ENCODE measurements at regions not wholly inside any gene's neighbourhood (a gene's known extent, or its start where the extent isn't known, plus 50 kb on each side); places are given as distances from the start of the nearest gene placed in this dataset.

- TF ChIP-seq CTCF (IDR thresholded peaks at IDR 0.05) (no peak), SIN3A (IDR thresholded peaks at IDR 0.05; ENCODE audit: borderline replicate concordance, insufficient read depth, low read depth, low read length) (no peak), POLR2AphosphoS5 (IDR thresholded peaks at IDR 0.05; ENCODE audit: low read depth, low read length) (no peak), TCF7L2 (IDR thresholded peaks at IDR 0.05; ENCODE audit: low read depth, low read length) (no peak)
- TF ChIP-seq, protein P1, sequence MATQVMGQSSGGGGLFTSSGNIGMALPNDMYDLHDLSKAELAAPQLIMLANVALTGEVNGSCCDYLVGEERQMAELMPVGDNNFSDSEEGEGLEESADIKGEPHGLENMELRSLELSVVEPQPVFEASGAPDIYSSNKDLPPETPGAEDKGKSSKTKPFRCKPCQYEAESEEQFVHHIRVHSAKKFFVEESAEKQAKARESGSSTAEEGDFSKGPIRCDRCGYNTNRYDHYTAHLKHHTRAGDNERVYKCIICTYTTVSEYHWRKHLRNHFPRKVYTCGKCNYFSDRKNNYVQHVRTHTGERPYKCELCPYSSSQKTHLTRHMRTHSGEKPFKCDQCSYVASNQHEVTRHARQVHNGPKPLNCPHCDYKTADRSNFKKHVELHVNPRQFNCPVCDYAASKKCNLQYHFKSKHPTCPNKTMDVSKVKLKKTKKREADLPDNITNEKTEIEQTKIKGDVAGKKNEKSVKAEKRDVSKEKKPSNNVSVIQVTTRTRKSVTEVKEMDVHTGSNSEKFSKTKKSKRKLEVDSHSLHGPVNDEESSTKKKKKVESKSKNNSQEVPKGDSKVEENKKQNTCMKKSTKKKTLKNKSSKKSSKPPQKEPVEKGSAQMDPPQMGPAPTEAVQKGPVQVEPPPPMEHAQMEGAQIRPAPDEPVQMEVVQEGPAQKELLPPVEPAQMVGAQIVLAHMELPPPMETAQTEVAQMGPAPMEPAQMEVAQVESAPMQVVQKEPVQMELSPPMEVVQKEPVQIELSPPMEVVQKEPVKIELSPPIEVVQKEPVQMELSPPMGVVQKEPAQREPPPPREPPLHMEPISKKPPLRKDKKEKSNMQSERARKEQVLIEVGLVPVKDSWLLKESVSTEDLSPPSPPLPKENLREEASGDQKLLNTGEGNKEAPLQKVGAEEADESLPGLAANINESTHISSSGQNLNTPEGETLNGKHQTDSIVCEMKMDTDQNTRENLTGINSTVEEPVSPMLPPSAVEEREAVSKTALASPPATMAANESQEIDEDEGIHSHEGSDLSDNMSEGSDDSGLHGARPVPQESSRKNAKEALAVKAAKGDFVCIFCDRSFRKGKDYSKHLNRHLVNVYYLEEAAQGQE (IDR thresholded peaks at IDR 0.05; ENCODE audit: insufficient read depth in 1 of 2, low read depth in 2 of 2, low read length in 1 of 2): no peak
These were observed 729.4 kb downstream of the HACE1 start for GRCh38 chr6:104130343-104130742.

Data from Panc1 (cell line).